ENCODE measurements at regions not wholly inside any gene's neighbourhood (a gene's known extent, or its start where the extent isn't known, plus 50 kb on each side); places are given as distances from the start of the nearest gene placed in this dataset.

DNA sequence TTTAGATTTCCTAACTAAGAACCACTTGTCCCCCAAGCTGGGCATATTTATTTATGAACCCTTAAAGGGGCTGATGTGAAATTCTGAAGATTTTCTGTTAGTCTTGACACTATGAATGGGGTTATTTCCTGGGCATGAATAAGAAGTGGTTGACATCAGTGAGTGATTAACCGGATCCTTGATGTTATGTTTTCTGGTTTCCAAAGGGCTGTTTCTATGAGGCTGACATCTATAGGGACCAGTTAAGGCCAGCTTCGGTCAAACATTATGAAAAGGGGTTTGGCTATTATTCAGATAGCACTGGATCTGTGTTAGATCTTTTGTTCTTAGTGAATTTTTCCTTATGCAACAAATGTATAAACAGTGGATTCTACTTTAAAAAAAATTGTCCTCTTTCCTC lies 443.7 kb upstream of the SPRED2 start:
- no peak for TF ChIP-seq POLR2A (IDR thresholded peaks at IDR 0.05; ENCODE audit: extremely low read depth, insufficient read length)
- TF ChIP-seq, protein P1, sequence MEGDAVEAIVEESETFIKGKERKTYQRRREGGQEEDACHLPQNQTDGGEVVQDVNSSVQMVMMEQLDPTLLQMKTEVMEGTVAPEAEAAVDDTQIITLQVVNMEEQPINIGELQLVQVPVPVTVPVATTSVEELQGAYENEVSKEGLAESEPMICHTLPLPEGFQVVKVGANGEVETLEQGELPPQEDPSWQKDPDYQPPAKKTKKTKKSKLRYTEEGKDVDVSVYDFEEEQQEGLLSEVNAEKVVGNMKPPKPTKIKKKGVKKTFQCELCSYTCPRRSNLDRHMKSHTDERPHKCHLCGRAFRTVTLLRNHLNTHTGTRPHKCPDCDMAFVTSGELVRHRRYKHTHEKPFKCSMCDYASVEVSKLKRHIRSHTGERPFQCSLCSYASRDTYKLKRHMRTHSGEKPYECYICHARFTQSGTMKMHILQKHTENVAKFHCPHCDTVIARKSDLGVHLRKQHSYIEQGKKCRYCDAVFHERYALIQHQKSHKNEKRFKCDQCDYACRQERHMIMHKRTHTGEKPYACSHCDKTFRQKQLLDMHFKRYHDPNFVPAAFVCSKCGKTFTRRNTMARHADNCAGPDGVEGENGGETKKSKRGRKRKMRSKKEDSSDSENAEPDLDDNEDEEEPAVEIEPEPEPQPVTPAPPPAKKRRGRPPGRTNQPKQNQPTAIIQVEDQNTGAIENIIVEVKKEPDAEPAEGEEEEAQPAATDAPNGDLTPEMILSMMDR (IDR thresholded peaks at IDR 0.05; ENCODE audit: low read depth, low read length), result no peak

Data from NB4 (cell line).